ENCODE measurements at regions not wholly inside any gene's neighbourhood (a gene's known extent, or its start where the extent isn't known, plus 50 kb on each side); places are given as distances from the start of the nearest gene placed in this dataset.

DNA sequence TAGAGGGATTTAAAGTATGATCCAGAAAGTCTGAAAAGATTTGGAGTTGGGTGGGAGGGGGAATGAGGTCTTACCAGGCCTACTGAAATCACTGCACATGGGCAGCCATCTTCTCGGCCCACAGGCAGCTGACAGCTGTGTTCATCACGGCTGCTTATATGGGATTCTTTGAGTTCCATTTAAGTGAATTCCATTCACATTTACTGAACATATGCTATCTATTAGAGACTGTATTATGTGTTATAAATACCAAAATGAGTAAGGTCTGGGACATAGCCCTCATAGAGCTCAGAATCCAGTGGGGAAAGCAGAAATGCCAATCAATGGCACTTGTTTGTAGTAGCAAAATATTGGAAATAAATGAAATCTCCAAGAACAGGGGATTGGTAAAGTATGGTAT, 91.1 kb downstream of the TRIM42 start:
- no peak overlapping the region for H2BK120ac ChIP-seq (ENCODE audit: low read depth, low read length)
- no peak overlapping the region for H3K4me2 ChIP-seq (ENCODE audit: low read length, poor library complexity, severe bottlenecking)
- no peak overlapping the region for H3K27ac ChIP-seq (ENCODE audit: low read length, poor library complexity, severe bottlenecking)
- H3K27me3 ChIP-seq (ENCODE audit: control insufficient read depth in 1 of 2, insufficient read depth in 1 of 2, low read length in 2 of 2): peaks cover 2 to 5% of the 10 kb centered on the region in 2 experiments
- no peak overlapping the region for H4K8ac ChIP-seq (ENCODE audit: low read length)
- WGBS: no CpG with 5 or more reads among the region's 2 CpGs
- no peak overlapping the region for H3K4ac ChIP-seq (ENCODE audit: low read depth in 1 of 2, low read length in 2 of 2)
- no peak overlapping the region for H3K18ac ChIP-seq (ENCODE audit: low read depth in 1 of 2, low read length in 2 of 2)
- H3K4me3 ChIP-seq (ENCODE audit: insufficient read depth in 1 of 2, low read depth in 1 of 2, low read length in 2 of 2): no peak overlapping the region
- no peak overlapping the region for H2BK5ac ChIP-seq (ENCODE audit: low read depth, low read length, poor library complexity, severe bottlenecking)
- H3K14ac ChIP-seq (ENCODE audit: low read length in 2 of 2): no peak overlapping the region
- no peak overlapping the region for H3K9ac ChIP-seq (ENCODE audit: low read length)
- H3K79me1 ChIP-seq (replicated peaks; ENCODE audit: low read length, poor library complexity, severe bottlenecking): no peaks in the 10 kb centered on the region
- no peaks in the 10 kb centered on the region for H3K9me3 ChIP-seq (ENCODE audit: control insufficient read depth, low read length)
- DNase-seq: no peak
- no peaks in the 10 kb centered on the region for H3K4me1 ChIP-seq (ENCODE audit: control insufficient read depth, insufficient read depth, low read depth, low read length)
- no peaks in the 10 kb centered on the region for H3K36me3 ChIP-seq (ENCODE audit: control insufficient read depth in 1 of 2, insufficient read depth in 2 of 2, low read depth in 1 of 2, low read length in 2 of 2)
- no peak overlapping the region for H2AFZ ChIP-seq (ENCODE audit: low read depth, low read length)
- H2AK5ac ChIP-seq (ENCODE audit: low read length, severe bottlenecking): no peak overlapping the region
- no peak overlapping the region for H3K23ac ChIP-seq (ENCODE audit: low read length in 2 of 2)
- no peak overlapping the region for H2BK12ac ChIP-seq (ENCODE audit: low read length in 2 of 2)
- no peak overlapping the region for H2BK15ac ChIP-seq (ENCODE audit: low read depth, poor library complexity, severe bottlenecking)
- H4K91ac ChIP-seq (ENCODE audit: low read length): no peak overlapping the region

DNA sequence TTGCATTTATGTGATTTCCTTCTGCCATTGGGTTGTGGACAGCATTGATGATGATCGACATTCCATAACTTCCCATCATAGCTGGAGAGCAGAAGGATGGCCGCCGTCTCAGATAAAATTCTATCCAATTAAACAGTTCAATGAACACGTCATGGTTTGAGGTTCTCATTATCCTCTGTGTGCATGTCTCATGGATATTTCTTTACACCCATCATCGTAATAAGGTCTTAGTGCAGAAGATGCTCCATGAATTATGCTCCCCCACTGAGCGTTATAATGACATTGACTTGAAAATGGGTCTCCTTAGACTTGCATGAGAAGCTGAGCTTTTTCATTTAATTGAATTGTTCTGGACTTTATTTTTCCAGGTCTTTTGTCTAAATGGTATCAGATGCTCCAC, 92.1 kb downstream of the TRIM42 start:
- DNase-seq: no peak
- H3K4ac ChIP-seq (ENCODE audit: low read depth in 1 of 2, low read length in 2 of 2): no peak overlapping the region
- H2BK15ac ChIP-seq (ENCODE audit: low read depth, poor library complexity, severe bottlenecking): no peak overlapping the region
- no peak overlapping the region for H3K23ac ChIP-seq (ENCODE audit: low read length in 2 of 2)
- no peaks in the 10 kb centered on the region for H3K36me3 ChIP-seq (ENCODE audit: control insufficient read depth in 1 of 2, insufficient read depth in 2 of 2, low read depth in 1 of 2, low read length in 2 of 2)
- H3K14ac ChIP-seq (ENCODE audit: low read length in 2 of 2): no peak overlapping the region
- no peaks in the 10 kb centered on the region for H3K4me1 ChIP-seq (ENCODE audit: control insufficient read depth, insufficient read depth, low read depth, low read length)
- no peaks in the 10 kb centered on the region for H3K79me1 ChIP-seq (replicated peaks; ENCODE audit: low read length, poor library complexity, severe bottlenecking)
- no peak overlapping the region for H2AFZ ChIP-seq (ENCODE audit: low read depth, low read length)
- no peaks in the 10 kb centered on the region for H3K9me3 ChIP-seq (ENCODE audit: control insufficient read depth, low read length)
- no peak overlapping the region for H3K18ac ChIP-seq (ENCODE audit: low read depth in 1 of 2, low read length in 2 of 2)
- H3K27me3 ChIP-seq (ENCODE audit: control insufficient read depth in 1 of 2, insufficient read depth in 1 of 2, low read length in 2 of 2): peaks cover 2 to 5% of the 10 kb centered on the region in 2 experiments
- no peak overlapping the region for H4K8ac ChIP-seq (ENCODE audit: low read length)
- no peak overlapping the region for H2BK120ac ChIP-seq (ENCODE audit: low read depth, low read length)
- H2BK5ac ChIP-seq (ENCODE audit: low read depth, low read length, poor library complexity, severe bottlenecking): no peak overlapping the region
- no peak overlapping the region for H4K91ac ChIP-seq (ENCODE audit: low read length)
- 79% methylated on average over 6 of the region's 6 CpGs for WGBS
- H3K27ac ChIP-seq (ENCODE audit: low read length, poor library complexity, severe bottlenecking): no peak overlapping the region
- no peak overlapping the region for H3K9ac ChIP-seq (ENCODE audit: low read length)
- no peak overlapping the region for H3K4me3 ChIP-seq (ENCODE audit: insufficient read depth in 1 of 2, low read depth in 1 of 2, low read length in 2 of 2)
- H2BK12ac ChIP-seq (ENCODE audit: low read length in 2 of 2): no peak overlapping the region
- H2AK5ac ChIP-seq (ENCODE audit: low read length, severe bottlenecking): no peak overlapping the region
- H3K4me2 ChIP-seq (ENCODE audit: low read length, poor library complexity, severe bottlenecking): no peak overlapping the region

DNA sequence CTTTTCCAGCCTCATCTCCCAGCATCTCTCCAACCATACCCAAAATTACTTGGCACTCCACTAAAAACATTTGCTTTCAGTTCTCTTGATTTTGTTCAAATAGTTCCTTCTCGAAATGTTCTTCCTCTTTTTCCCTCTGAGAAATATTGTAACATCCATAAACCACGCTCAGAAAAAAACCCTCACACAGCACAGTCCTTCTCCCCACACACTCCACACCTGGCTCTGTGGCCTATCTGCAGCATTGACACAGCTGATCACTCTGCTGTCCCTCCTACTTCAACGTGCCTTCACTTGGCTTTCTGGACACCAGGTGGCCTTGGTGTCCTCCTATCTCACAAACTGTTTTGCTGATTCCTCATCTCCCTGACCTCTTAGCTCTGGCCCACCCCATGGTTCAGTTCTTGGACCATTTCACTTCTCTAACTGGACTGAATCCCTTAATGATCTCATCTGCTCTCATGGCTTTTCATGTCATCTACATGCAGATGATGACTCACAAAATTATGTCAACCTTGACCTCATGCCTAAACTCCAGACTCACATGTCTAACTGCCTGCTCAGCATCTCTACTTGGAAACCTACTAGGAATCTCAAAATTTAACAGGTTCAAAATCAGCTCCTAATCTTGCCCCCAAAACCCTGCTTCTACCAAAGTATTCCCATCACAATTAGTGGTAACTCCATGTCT, 93.3 kb downstream of the TRIM42 start:
- no peaks in the 10 kb centered on the region for H3K9me3 ChIP-seq (ENCODE audit: control insufficient read depth, low read length)

DNA sequence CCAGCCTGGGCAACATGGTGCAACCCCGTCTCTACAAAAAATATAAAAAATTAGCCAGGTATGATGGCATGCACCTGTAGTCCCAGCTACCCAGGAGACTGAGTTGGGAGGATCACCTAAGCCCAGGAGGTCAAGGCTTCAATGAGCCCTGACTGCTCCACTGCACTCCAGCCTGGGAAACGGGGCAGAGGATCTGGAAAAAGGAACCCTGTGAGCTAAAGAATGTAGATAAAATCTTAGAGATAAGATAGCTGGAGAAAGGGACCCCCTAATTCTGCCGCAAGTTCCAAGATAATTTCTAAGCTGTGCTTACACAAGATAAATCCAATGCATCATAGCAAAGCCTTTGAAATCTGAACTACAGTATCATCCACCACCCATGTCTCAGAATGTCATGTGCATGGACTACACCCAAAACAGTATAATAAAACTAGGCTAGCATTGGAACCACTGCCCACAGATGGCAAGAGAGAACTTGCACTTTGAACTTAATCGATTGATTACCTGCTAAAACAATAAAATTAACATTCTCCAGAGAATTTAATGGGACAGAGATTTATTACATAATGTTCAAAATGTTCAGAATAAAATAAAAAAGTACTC, 99.9 kb downstream of the TRIM42 start:
- Histone ChIP-seq H4K8ac (ENCODE audit: low read length) (no peak overlapping the region), H2BK5ac (ENCODE audit: low read depth, low read length, poor library complexity, severe bottlenecking) (no peak overlapping the region), H3K36me3 (ENCODE audit: control insufficient read depth in 1 of 2, insufficient read depth in 2 of 2, low read depth in 1 of 2, low read length in 2 of 2) (no peaks in the 10 kb centered on the region), H2AK5ac (ENCODE audit: low read length, severe bottlenecking) (no peak overlapping the region), H3K4me1 (ENCODE audit: control insufficient read depth, insufficient read depth, low read depth, low read length) (no peaks in the 10 kb centered on the region), H3K79me1 (replicated peaks; ENCODE audit: low read length, poor library complexity, severe bottlenecking) (no peaks in the 10 kb centered on the region), H2AFZ (ENCODE audit: low read depth, low read length) (no peak overlapping the region), H3K4ac (ENCODE audit: low read depth in 1 of 2, low read length in 2 of 2) (no peak overlapping the region), H3K4me2 (ENCODE audit: low read length, poor library complexity, severe bottlenecking) (no peak overlapping the region), H3K14ac (ENCODE audit: low read length in 2 of 2) (no peak overlapping the region), H3K27me3 (ENCODE audit: control insufficient read depth in 1 of 2, insufficient read depth in 1 of 2, low read length in 2 of 2) (no peaks in the 10 kb centered on the region), H3K18ac (ENCODE audit: low read depth in 1 of 2, low read length in 2 of 2) (no peak overlapping the region), H2BK15ac (ENCODE audit: low read depth, poor library complexity, severe bottlenecking) (no peak overlapping the region), H4K91ac (ENCODE audit: low read length) (no peak overlapping the region), H3K9ac (ENCODE audit: low read length) (no peak overlapping the region), H3K23ac (ENCODE audit: low read length in 2 of 2) (no peak overlapping the region), H3K4me3 (ENCODE audit: insufficient read depth in 1 of 2, low read depth in 1 of 2, low read length in 2 of 2) (no peak overlapping the region), H2BK120ac (ENCODE audit: low read depth, low read length) (no peak overlapping the region), H2BK12ac (ENCODE audit: low read length in 2 of 2) (no peak overlapping the region), H3K9me3 (ENCODE audit: control insufficient read depth, low read length) (no peaks in the 10 kb centered on the region), H3K27ac (ENCODE audit: low read length, poor library complexity, severe bottlenecking) (no peak overlapping the region)
- DNase-seq: no peak
- WGBS: 46% methylated on average over 2 of the region's 4 CpGs

More for the DNA sequence above, 93.3 kb downstream of the TRIM42 start:
- Histone ChIP-seq H2BK12ac (ENCODE audit: low read length in 2 of 2) (no peak overlapping the region), H2AK5ac (ENCODE audit: low read length, severe bottlenecking) (no peak overlapping the region), H3K79me1 (replicated peaks; ENCODE audit: low read length, poor library complexity, severe bottlenecking) (no peaks in the 10 kb centered on the region), H3K4me2 (ENCODE audit: low read length, poor library complexity, severe bottlenecking) (no peak overlapping the region), H3K14ac (ENCODE audit: low read length in 2 of 2) (no peak overlapping the region), H3K4me1 (ENCODE audit: control insufficient read depth, insufficient read depth, low read depth, low read length) (no peaks in the 10 kb centered on the region), H2AFZ (ENCODE audit: low read depth, low read length) (no peak overlapping the region), H3K9ac (ENCODE audit: low read length) (no peak overlapping the region), H3K36me3 (ENCODE audit: control insufficient read depth in 1 of 2, insufficient read depth in 2 of 2, low read depth in 1 of 2, low read length in 2 of 2) (no peaks in the 10 kb centered on the region), H3K27ac (ENCODE audit: low read length, poor library complexity, severe bottlenecking) (no peak overlapping the region), H3K4ac (ENCODE audit: low read depth in 1 of 2, low read length in 2 of 2) (no peak overlapping the region), H4K91ac (ENCODE audit: low read length) (no peak overlapping the region), H2BK120ac (ENCODE audit: low read depth, low read length) (no peak overlapping the region), H4K8ac (ENCODE audit: low read length) (no peak overlapping the region), H2BK15ac (ENCODE audit: low read depth, poor library complexity, severe bottlenecking) (no peak overlapping the region), H3K23ac (ENCODE audit: low read length in 2 of 2) (no peak overlapping the region), H3K18ac (ENCODE audit: low read depth in 1 of 2, low read length in 2 of 2) (no peak overlapping the region), H3K4me3 (ENCODE audit: insufficient read depth in 1 of 2, low read depth in 1 of 2, low read length in 2 of 2) (no peak overlapping the region), H2BK5ac (ENCODE audit: low read depth, low read length, poor library complexity, severe bottlenecking) (no peak overlapping the region), H3K27me3 (ENCODE audit: control insufficient read depth in 1 of 2, insufficient read depth in 1 of 2, low read length in 2 of 2) (peaks cover 2 to 5% of the 10 kb centered on the region in 2 experiments)
- no peak for DNase-seq
- 62% methylated on average over 3 of the region's 3 CpGs for WGBS

All from mesenchymal stem cell (in vitro differentiated cells and primary cell).